Esophagus squamous epithelium (tissue), 4 donors: ENCODE measurements at regions not wholly inside any gene's neighbourhood (a gene's known extent, or its start where the extent isn't known, plus 50 kb on each side); places are given as distances from the start of the nearest gene placed in this dataset.

Source experiments
- CTCF ChIP-seq, 6 experiments: fragments of 450-650 bp in 4 of 6; fragments of 200-600 bp in 2 of 6; sonication (generic) in 2 of 6; IDR thresholded peaks; one replicate each; pipeline ENCODE4 v1.5.1; 2016 to 2019; ENCODE audit warnings: antibody characterized with exemption in 6 of 6, mild to moderate bottlenecking in 4 of 6, moderate library complexity in 4 of 6
- POLR2A ChIP-seq, 4 donors: fragments of 450-650 bp; IDR thresholded peaks; one replicate each; pipeline ENCODE4 v1.6.1; 2017; ENCODE audit warnings: antibody characterized with exemption in 4 of 4, mild to moderate bottlenecking in 4 of 4, moderate library complexity in 3 of 4

- TF ChIP-seq CTCF (IDR thresholded peaks at IDR 0.05) (no peak), POLR2A (IDR thresholded peaks at IDR 0.05) (no peak)
These were observed 105.6 kb upstream of the NABP1 start for GRCh38 chr2:191572319-191572718.
